NCI-H187 (cell line): ENCODE measurements at regions not wholly inside any gene's neighbourhood (a gene's known extent, or its start where the extent isn't known, plus 50 kb on each side); places are given as distances from the start of the nearest gene placed in this dataset.
A peak's percentile ranks its signal among the peaks of the same experiment; 100 is the strongest.

Experiments
- DNase-seq, 2 experiments: peaks; one replicate each; lab custom pipeline; 2025; lab: John Stamatoyannopoulos, UW

- no peak for DNase-seq
Measured at GRCh38 chr2:79453918-79454317, 58.9 kb upstream of the CTNNA2 start.

- no peak for DNase-seq
Measured at GRCh38 chr2:79452651-79453050, 60.2 kb upstream of the CTNNA2 start.

GRCh38 chr2:79447463-79447862 lies 65.4 kb upstream of the CTNNA2 start:
- DNase-seq: no peak

GRCh38 chr2:79446313-79446712 lies 66.5 kb upstream of the CTNNA2 start:
- DNase-seq: no peak

- DNase-seq: peak in 1 of 2 experiments; percentile 21
Measured at GRCh38 chr2:79437433-79438267, 75.2 kb upstream of the CTNNA2 start.

GRCh38 chr2:79434362-79434761 lies 78.5 kb upstream of the CTNNA2 start:
- no peak for DNase-seq

GRCh38 chr2:79432731-79433146 lies 80.1 kb upstream of the CTNNA2 start:
- no peak for DNase-seq

GRCh38 chr2:79428745-79429144 lies 84.1 kb upstream of the CTNNA2 start:
- no peak for DNase-seq

GRCh38 chr2:79414690-79415089 lies 98.2 kb upstream of the CTNNA2 start:
- no peak for DNase-seq

GRCh38 chr2:79394485-79394859 lies 118.4 kb upstream of the CTNNA2 start:
- no peak for DNase-seq

GRCh38 chr2:79393806-79394484 lies 118.9 kb upstream of the CTNNA2 start:
- DNase-seq: no peak

GRCh38 chr2:79393107-79393685 lies 119.7 kb upstream of the CTNNA2 start:
- DNase-seq: no peak

GRCh38 chr2:79389481-79389880 lies 123.4 kb upstream of the CTNNA2 start:
- DNase-seq: no peak

GRCh38 chr2:79388024-79388423 lies 124.8 kb upstream of the CTNNA2 start:
- DNase-seq: no peak

- DNase-seq: no peak
Measured at GRCh38 chr2:79387431-79387830, 125.4 kb upstream of the CTNNA2 start.

GRCh38 chr2:79383681-79384080 lies 129.2 kb upstream of the CTNNA2 start:
- no peak for DNase-seq

GRCh38 chr2:79375817-79376216 lies 137.0 kb upstream of the CTNNA2 start:
- no peak for DNase-seq

- DNase-seq: no peak
Measured at GRCh38 chr2:79373358-79374130, 139.3 kb upstream of the CTNNA2 start.

GRCh38 chr2:79370976-79371538 lies 141.8 kb upstream of the CTNNA2 start:
- DNase-seq: no peak

GRCh38 chr2:79369127-79369526 lies 143.7 kb upstream of the CTNNA2 start:
- DNase-seq: no peak

- no peak for DNase-seq
Measured at GRCh38 chr2:79368116-79368630, 144.7 kb upstream of the CTNNA2 start.

GRCh38 chr2:79359419-79359818 lies 153.4 kb upstream of the CTNNA2 start:
- DNase-seq: no peak
